HG02885 (cell line): ENCODE measurements at regions not wholly inside any gene's neighbourhood (a gene's known extent, or its start where the extent isn't known, plus 50 kb on each side); places are given as distances from the start of the nearest gene placed in this dataset.
"Not testable (repeated sequence)": the region's sequence is repeated elsewhere in the genome, so short reads cannot be mapped to it uniquely, and the experiment has no call there.

Source experiments
- ATAC-seq: cut with Tn5 transposase; IDR thresholded peaks from one replicate; pipeline ENCODE4 v1.9.1; 2021; ENCODE audit warnings: mild to moderate bottlenecking; ENCODE audit not compliant: unreplicated experiment, poor library complexity

- not testable (repeated sequence) for ATAC-seq
Measured at GRCh38 chr17:34089042-34089441, 166.0 kb upstream of the CCL2 start.

- ATAC-seq, result no peak
Measured at GRCh38 chr17:34090593-34090992, 164.5 kb upstream of the CCL2 start.

GRCh38 chr17:34091975-34092374, 163.1 kb upstream of the CCL2 start:
- no peak for ATAC-seq

- no peak for ATAC-seq
Measured at GRCh38 chr17:34095106-34095505, 160.0 kb upstream of the CCL2 start.

GRCh38 chr17:34098699-34099098, 156.4 kb upstream of the CCL2 start:
- ATAC-seq, result no peak

GRCh38 chr17:34099859-34100515, 155.1 kb upstream of the CCL2 start:
- no peak for ATAC-seq

GRCh38 chr17:34107019-34107418, 148.1 kb upstream of the CCL2 start:
- no peak for ATAC-seq

- ATAC-seq, result no peak
Measured at GRCh38 chr17:34110315-34110714, 144.8 kb upstream of the CCL2 start.

GRCh38 chr17:34113089-34113488, 142.0 kb upstream of the CCL2 start:
- no peak for ATAC-seq

GRCh38 chr17:34114174-34114573, 140.9 kb upstream of the CCL2 start:
- ATAC-seq, result no peak

GRCh38 chr17:34116306-34116705, 138.8 kb upstream of the CCL2 start:
- no peak for ATAC-seq

GRCh38 chr17:34117332-34117731, 137.8 kb upstream of the CCL2 start:
- ATAC-seq, result no peak

GRCh38 chr17:34117811-34118210, 137.3 kb upstream of the CCL2 start:
- ATAC-seq, result no peak

- no peak for ATAC-seq
Measured at GRCh38 chr17:34118564-34118963, 136.5 kb upstream of the CCL2 start.

- no peak for ATAC-seq
Measured at GRCh38 chr17:34121311-34121710, 133.8 kb upstream of the CCL2 start.

GRCh38 chr17:34122515-34122914, 132.6 kb upstream of the CCL2 start:
- no peak for ATAC-seq

- no peak for ATAC-seq
Measured at GRCh38 chr17:34125010-34125409, 130.1 kb upstream of the CCL2 start.

GRCh38 chr17:34125921-34126320, 129.2 kb upstream of the CCL2 start:
- no peak for ATAC-seq

- ATAC-seq, result no peak
Measured at GRCh38 chr17:34126496-34126895, 128.6 kb upstream of the CCL2 start.

GRCh38 chr17:34126965-34127364, 128.1 kb upstream of the CCL2 start:
- ATAC-seq, result no peak

- ATAC-seq, result no peak
Measured at GRCh38 chr17:34130544-34130943, 124.5 kb upstream of the CCL2 start.

GRCh38 chr17:34131386-34131785, 123.7 kb upstream of the CCL2 start:
- ATAC-seq, result no peak

GRCh38 chr17:34133350-34133749, 121.7 kb upstream of the CCL2 start:
- ATAC-seq, result no peak
